ENCODE measurements at regions not wholly inside any gene's neighbourhood (a gene's known extent, or its start where the extent isn't known, plus 50 kb on each side); places are given as distances from the start of the nearest gene placed in this dataset.

DNA sequence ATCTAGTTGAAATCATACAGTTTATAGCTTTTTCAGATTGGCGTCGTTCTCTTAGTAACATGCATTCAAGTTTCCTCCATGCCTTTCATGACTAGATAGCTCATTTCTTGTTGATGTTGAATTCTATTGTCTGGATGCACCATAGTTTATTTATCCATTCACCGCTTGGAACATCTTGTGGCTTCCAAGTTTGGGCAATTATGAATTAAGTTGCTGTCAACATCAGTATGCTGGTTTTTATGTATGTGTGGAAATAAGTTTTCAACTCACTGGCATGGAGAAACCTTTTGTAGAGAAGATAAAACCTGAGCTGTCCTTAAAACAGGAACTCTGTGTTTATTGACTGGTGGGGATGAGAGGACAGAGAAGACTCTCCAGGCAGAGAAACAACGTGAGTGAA is 248.0 kb downstream of the CDC5L start:
- TF ChIP-seq, protein P1, sequence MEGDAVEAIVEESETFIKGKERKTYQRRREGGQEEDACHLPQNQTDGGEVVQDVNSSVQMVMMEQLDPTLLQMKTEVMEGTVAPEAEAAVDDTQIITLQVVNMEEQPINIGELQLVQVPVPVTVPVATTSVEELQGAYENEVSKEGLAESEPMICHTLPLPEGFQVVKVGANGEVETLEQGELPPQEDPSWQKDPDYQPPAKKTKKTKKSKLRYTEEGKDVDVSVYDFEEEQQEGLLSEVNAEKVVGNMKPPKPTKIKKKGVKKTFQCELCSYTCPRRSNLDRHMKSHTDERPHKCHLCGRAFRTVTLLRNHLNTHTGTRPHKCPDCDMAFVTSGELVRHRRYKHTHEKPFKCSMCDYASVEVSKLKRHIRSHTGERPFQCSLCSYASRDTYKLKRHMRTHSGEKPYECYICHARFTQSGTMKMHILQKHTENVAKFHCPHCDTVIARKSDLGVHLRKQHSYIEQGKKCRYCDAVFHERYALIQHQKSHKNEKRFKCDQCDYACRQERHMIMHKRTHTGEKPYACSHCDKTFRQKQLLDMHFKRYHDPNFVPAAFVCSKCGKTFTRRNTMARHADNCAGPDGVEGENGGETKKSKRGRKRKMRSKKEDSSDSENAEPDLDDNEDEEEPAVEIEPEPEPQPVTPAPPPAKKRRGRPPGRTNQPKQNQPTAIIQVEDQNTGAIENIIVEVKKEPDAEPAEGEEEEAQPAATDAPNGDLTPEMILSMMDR (IDR thresholded peaks at IDR 0.05 in 8 of 11, conservative IDR thresholded peaks at IDR 0.05 in 3 of 11), result no peak
- no peak for TF ChIP-seq POLR2A (IDR thresholded peaks at IDR 0.05)
